SK-N-SH (cell line): ENCODE measurements at regions not wholly inside any gene's neighbourhood (a gene's known extent, or its start where the extent isn't known, plus 50 kb on each side); places are given as distances from the start of the nearest gene placed in this dataset.

Experiments used
- CTCF ChIA-PET: fragments of 300-600, 350-600 bp; formaldehyde crosslinking; extraction: SDS; loops from one replicate; lab custom pipeline; 2021; lab: Yijun Ruan, JAX
- POLR2A ChIA-PET: fragments of 350-600 bp; sonication (Branson Sonifier 250); formaldehyde crosslinking; extraction: SDS; loops from one replicate; lab custom pipeline; 2020; ENCODE audit warnings: antibody characterized with exemption, inconsistent platforms; lab: Yijun Ruan, JAX
- DNase-seq: peaks from one replicate; pipeline ENCODE4 v3.0.0; 2012
- H2AFZ ChIP-seq: fragments of 200-600 bp; sonication (generic); 2 replicates; pipeline ENCODE4 v1.8.1; 2016; ENCODE audit warnings: antibody characterized with exemption, mild to moderate bottlenecking, low read depth
- H3F3A ChIP-seq: fragments of 200-600 bp; sonication (generic); replicated peaks from 2 replicates; pipeline ENCODE3; 2016; ENCODE audit warnings: antibody characterized with exemption, mild to moderate bottlenecking; ENCODE audit not compliant: insufficient read depth
- H3K27ac ChIP-seq, 2 experiments: fragments of 200-500 bp in 1 of 2; fragments of 200-600 bp in 1 of 2; sonication (Bioruptor generic) in 1 of 2; sonication (generic), shearing (Covaris generic) in 1 of 2; 2 replicates each; pipeline versions ENCODE4 v1.5.1 to v1.6.1; 2014 to 2016; ENCODE audit warnings: low read depth in 2 of 2, inconsistent platforms in 1 of 2, low read length in 1 of 2, mild to moderate bottlenecking in 1 of 2, mixed read lengths in 1 of 2
- H3K27me3 ChIP-seq: fragments of 200-600 bp; sonication (generic), shearing (Covaris generic); 2 replicates; pipeline ENCODE4 v1.6.1; 2016; ENCODE audit warnings: mixed run types; ENCODE audit not compliant: insufficient read depth
- H3K36me3 ChIP-seq, 2 experiments: fragments of 200-500 bp in 1 of 2; fragments of 200-600 bp in 1 of 2; sonication (Bioruptor generic) in 1 of 2; sonication (generic) in 1 of 2; replicated peaks in 1 of 2; 2 replicates each; pipeline versions ENCODE3 to v1.5.1; 2014 to 2016; ENCODE audit warnings: low read length in 1 of 2, mild to moderate bottlenecking in 1 of 2; ENCODE audit not compliant: insufficient read depth in 2 of 2, control insufficient read depth in 1 of 2
- H3K4me1 ChIP-seq, 2 experiments: fragments of 200-500 bp in 1 of 2; fragments of 200-600 bp in 1 of 2; sonication (Bioruptor generic) in 1 of 2; sonication (generic), shearing (Covaris generic) in 1 of 2; 2 replicates each; pipeline versions ENCODE4 v1.5.1 to v1.6.1; 2014 to 2016; ENCODE audit warnings: low read depth in 1 of 2, low read length in 1 of 2, mixed run types in 1 of 2; ENCODE audit not compliant: insufficient read depth in 2 of 2, control insufficient read depth in 1 of 2
- H3K4me2 ChIP-seq: fragments of 200-600 bp; sonication (generic), shearing (Covaris generic); 2 replicates; pipeline ENCODE4 v1.6.1; 2017; ENCODE audit warnings: mixed run types
- H3K4me3 ChIP-seq, 2 experiments: fragments of 200-500 bp in 1 of 2; fragments of 200-600 bp in 1 of 2; sonication (Bioruptor generic) in 1 of 2; sonication (generic), shearing (Covaris generic) in 1 of 2; 2 replicates each; pipeline versions ENCODE4 v1.5.1 to v1.8.1; 2014 to 2016; ENCODE audit warnings: low read depth in 2 of 2, inconsistent platforms in 1 of 2, low read length in 1 of 2, mild to moderate bottlenecking in 1 of 2, mixed read lengths in 1 of 2, moderate library complexity in 1 of 2
- H3K79me2 ChIP-seq: fragments of 200-600 bp; sonication (generic); 2 replicates; pipeline ENCODE4 v1.8.1; 2017; ENCODE audit warnings: mild to moderate bottlenecking; ENCODE audit not compliant: insufficient read depth
- H3K9ac ChIP-seq: fragments of 200-600 bp; sonication (generic); 2 replicates; pipeline ENCODE4 v1.6.1; 2017; ENCODE audit warnings: mixed run types
- H3K9me2 ChIP-seq: fragments of 200-600 bp; sonication (generic); 2 replicates; pipeline ENCODE4 v1.6.1; 2017; ENCODE audit warnings: mixed run types
- H3K9me3 ChIP-seq: fragments of 200-600 bp; sonication (generic); 2 replicates; pipeline ENCODE4 v1.6.1; 2017; ENCODE audit warnings: mixed run types, mild to moderate bottlenecking, moderate library complexity
- H4K20me1 ChIP-seq: fragments of 200-600 bp; sonication (generic); 2 replicates; pipeline ENCODE4 v1.6.1; 2017; ENCODE audit warnings: mild to moderate bottlenecking, mixed run types; ENCODE audit not compliant: insufficient read depth
- CHD2 ChIP-seq: fragments of 150-350 bp; IDR thresholded peaks from 2 replicates; pipeline ENCODE4 v1.6.1; 2018; ENCODE audit warnings: low read length; ENCODE audit not compliant: partially characterized antibody
- CTCF ChIP-seq: fragments of 200-600 bp; sonication (generic); IDR thresholded peaks from 2 replicates; pipeline ENCODE4 v1.6.1; 2017; ENCODE audit warnings: antibody characterized with exemption, mild to moderate bottlenecking, moderate library complexity
- EP300 ChIP-seq, 2 experiments: IDR thresholded peaks; 2 replicates each; pipeline versions ENCODE4 v1.4.0 to v1.6.1; 2012; ENCODE audit warnings: borderline replicate concordance in 1 of 2, low read depth in 1 of 2, low read length in 1 of 2
- FOXM1 ChIP-seq: IDR thresholded peaks from 2 replicates; pipeline ENCODE4 v1.4.0; 2012; ENCODE audit warnings: low read depth, mild to moderate bottlenecking
- GABPA ChIP-seq: IDR thresholded peaks from 2 replicates; pipeline ENCODE4 v1.4.0; 2012; ENCODE audit warnings: low read depth, mild to moderate bottlenecking
- GATA2 ChIP-seq: sonication (generic); formaldehyde crosslinking; IDR thresholded peaks from 2 replicates; pipeline ENCODE4 v1.5.0; 2020; ENCODE audit warnings: mild to moderate bottlenecking, missing genetic modification reagents
- JUND ChIP-seq: IDR thresholded peaks from 2 replicates; pipeline ENCODE4 v1.4.0; 2012
- MAX ChIP-seq: IDR thresholded peaks from 2 replicates; pipeline ENCODE4 v1.4.0; 2012; ENCODE audit warnings: low read depth
- MXI1 ChIP-seq: IDR thresholded peaks from 2 replicates; pipeline ENCODE4 v1.6.1; 2012; ENCODE audit warnings: mild to moderate bottlenecking, low read depth, low read length, improper control_type of control experiment
- NRF1 ChIP-seq: IDR thresholded peaks from 2 replicates; pipeline ENCODE4 v1.6.1; 2012; ENCODE audit warnings: low read depth, mild to moderate bottlenecking, low read length
- PBX3 ChIP-seq: IDR thresholded peaks from 2 replicates; pipeline ENCODE4; 2012
- REST ChIP-seq: IDR thresholded peaks from 2 replicates; pipeline ENCODE4 v1.6.1; 2012; ENCODE audit warnings: mild to moderate bottlenecking, low read depth, low read length, moderate library complexity
- SIN3A ChIP-seq: IDR thresholded peaks from 2 replicates; pipeline ENCODE4 v1.6.1; 2012; ENCODE audit warnings: low read depth, mild to moderate bottlenecking, low read length, moderate library complexity, borderline replicate concordance
- TAF1 ChIP-seq: IDR thresholded peaks from 2 replicates; pipeline ENCODE4 v1.6.1; 2012; ENCODE audit warnings: low read depth, mild to moderate bottlenecking, low read length, moderate library complexity, borderline replicate concordance
- TCF12 ChIP-seq: IDR thresholded peaks from 2 replicates; pipeline ENCODE4 v1.4.0; 2012
- TEAD4 ChIP-seq: IDR thresholded peaks from 2 replicates; pipeline ENCODE4 v1.4.0; 2012; ENCODE audit warnings: mild to moderate bottlenecking, borderline replicate concordance; ENCODE audit not compliant: insufficient read depth
- USF1 ChIP-seq: IDR thresholded peaks from 2 replicates; pipeline ENCODE4 v1.4.0; 2012; ENCODE audit warnings: low read depth, borderline replicate concordance
- YY1 ChIP-seq: IDR thresholded peaks from 2 replicates; pipeline ENCODE4 v1.4.0; 2012; ENCODE audit warnings: low read depth, mild to moderate bottlenecking
- WGBS: methylation state at CpG from one replicate; pipeline ENCODE4 v1.1.6; 2017; ENCODE audit warnings: low lambda C conversion rate; 5-methylcytosine and 5-hydroxymethylcytosine counted together

GRCh38 chr13:73340069-73340468, 281.3 kb downstream of the KLF5 start:
- Histone ChIP-seq H4K20me1 (no peaks in the 10 kb centered on the region), H3K4me2 (no peak overlapping the region), H2AFZ (no peak overlapping the region), H3K9me2 (no peaks in the 10 kb centered on the region), H3K4me1 (peaks cover 0 to 8% of the 10 kb centered on the region in 2 experiments; a peak in 2 of 4 replicates), H3K9ac (no peak overlapping the region), H3F3A (no peaks in the 10 kb centered on the region), H3K79me2 (no peaks in the 10 kb centered on the region), H3K4me3 (no peak overlapping the region), H3K27ac (no peak overlapping the region), H3K36me3 (no peaks in the 10 kb centered on the region), H3K9me3 (no peaks in the 10 kb centered on the region), H3K27me3 (no peaks in the 10 kb centered on the region)
- WGBS = 90% methylated on average over 3 of the region's 3 CpGs
- CTCF ChIA-PET = no interaction called here
- POLR2A ChIA-PET = no interaction called here
- DNase-seq = no peak
- TF ChIP-seq JUND = no peak
- no peak for TF ChIP-seq GATA2 (CRISPR knock-in tag)
- TF ChIP-seq YY1 = no peak
- no peak for TF ChIP-seq PBX3
- no peak for TF ChIP-seq CTCF
- no peak for TF ChIP-seq GABPA
- TF ChIP-seq USF1 = no peak
- TF ChIP-seq CHD2 = no peak
- TF ChIP-seq MXI1 = no peak
- TF ChIP-seq REST = no peak
- TF ChIP-seq NRF1 = no peak
- TF ChIP-seq MAX = no peak
- no peak for TF ChIP-seq SIN3A
- TF ChIP-seq FOXM1 = no peak
- TF ChIP-seq TEAD4 = no peak
- TF ChIP-seq TCF12 = no peak
- no peak for TF ChIP-seq EP300 (IDR thresholded peaks at IDR 0.05; ENCODE audit: borderline replicate concordance in 1 of 2, low read depth in 1 of 2, low read length in 1 of 2)
- no peak for TF ChIP-seq TAF1
